ENCODE measurements at regions not wholly inside any gene's neighbourhood (a gene's known extent, or its start where the extent isn't known, plus 50 kb on each side); places are given as distances from the start of the nearest gene placed in this dataset.

GRCh38 chr9:120186276-120186675, 393.7 kb downstream of the CDK5RAP2 start:
- H4K20me1 ChIP-seq (ENCODE audit: control insufficient read depth, insufficient read depth, low read length, poor library complexity, severe bottlenecking), result no peaks in the 10 kb centered on the region
- no peak for DNase-seq
- ATAC-seq (ENCODE audit: low read depth), result no peak
- Mint-ChIP-seq H3K27me3 (peaks cover 8% of the 10 kb centered on the region), H3K4me3 (no peak overlapping the region), H3K9me3 (ENCODE audit: insufficient read depth) (no peaks in the 10 kb centered on the region), H3K27ac (no peak overlapping the region), H3K4me1 (no peaks in the 10 kb centered on the region)
- intact Hi-C loops (cut with micrococcal nuclease), result no loop called here
- no peaks in the 10 kb centered on the region for H3K4me1 ChIP-seq (ENCODE audit: control insufficient read depth in 2 of 2, insufficient read depth in 2 of 2, low read length in 2 of 2)
- 66% methylated on average over 2 of the region's 3 CpGs for WGBS (ENCODE audit: insufficient coverage)
- ChIA-PET CTCF (no interaction called here), POLR2A (no interaction called here)
- TF ChIP-seq EZH2 (IDR thresholded peaks at IDR 0.05; ENCODE audit: borderline replicate concordance, insufficient read depth, low read depth, low read length, poor library complexity, severe bottlenecking) (no peak), CTCF (IDR thresholded peaks at IDR 0.05) (no peak)
- no peak overlapping the region for H3K4me3 ChIP-seq (ENCODE audit: control extremely low read depth in 1 of 5, extremely low read depth in 1 of 5, insufficient read depth in 1 of 5, low read depth in 2 of 5, low read length in 4 of 5)
- no peak overlapping the region for H3K9ac ChIP-seq (ENCODE audit: low read length)
- H3K79me2 ChIP-seq (ENCODE audit: control insufficient read depth, insufficient read depth, low read length), result no peaks in the 10 kb centered on the region
- no peaks in the 10 kb centered on the region for H3K27me3 ChIP-seq (replicated peaks in 1 of 4; ENCODE audit: control extremely low read depth in 1 of 4, control insufficient read depth in 3 of 4, insufficient read depth in 4 of 4, low read length in 3 of 4)
- no peaks in the 10 kb centered on the region for H3K36me3 ChIP-seq (replicated peaks in 1 of 2; ENCODE audit: control extremely low read depth in 1 of 2, control insufficient read depth in 1 of 2, extremely low read depth in 1 of 2, insufficient read depth in 2 of 2, low read length in 1 of 2)
- no peak overlapping the region for H3K4me2 ChIP-seq (replicated peaks; ENCODE audit: low read depth, low read length, poor library complexity, severe bottlenecking)
- H3K9me3 ChIP-seq (ENCODE audit: control extremely low read depth in 1 of 3, control insufficient read depth in 2 of 3, insufficient read depth in 1 of 3, low read length in 2 of 3), result peaks cover 0 to 6% (median 0%) of the 10 kb centered on the region in 3 donors
- no peak overlapping the region for H2AFZ ChIP-seq (ENCODE audit: insufficient read depth, low read depth, low read length, poor library complexity, severe bottlenecking)
- no peak overlapping the region for H3K27ac ChIP-seq (ENCODE audit: low read length in 2 of 2)

GRCh38 chr9:120184266-120184665, 395.7 kb downstream of the CDK5RAP2 start:
- CTCF ChIA-PET, result no interaction called here

More at GRCh38 chr9:120184266-120184665, 395.7 kb downstream of the CDK5RAP2 start:
- Histone ChIP-seq H3K27me3 (replicated peaks in 1 of 4; ENCODE audit: control extremely low read depth in 1 of 4, control insufficient read depth in 3 of 4, insufficient read depth in 4 of 4, low read length in 3 of 4) (no peaks in the 10 kb centered on the region), H3K4me1 (ENCODE audit: control insufficient read depth in 2 of 2, insufficient read depth in 2 of 2, low read length in 2 of 2) (no peaks in the 10 kb centered on the region), H3K9me3 (ENCODE audit: control extremely low read depth in 1 of 3, control insufficient read depth in 2 of 3, insufficient read depth in 1 of 3, low read length in 2 of 3) (peaks cover 0 to 6% (median 0%) of the 10 kb centered on the region in 3 donors), H3K79me2 (ENCODE audit: control insufficient read depth, insufficient read depth, low read length) (no peaks in the 10 kb centered on the region), H3K9ac (ENCODE audit: low read length) (no peak overlapping the region), H3K27ac (ENCODE audit: low read length in 2 of 2) (no peak overlapping the region), H4K20me1 (ENCODE audit: control insufficient read depth, insufficient read depth, low read length, poor library complexity, severe bottlenecking) (no peaks in the 10 kb centered on the region), H3K36me3 (replicated peaks in 1 of 2; ENCODE audit: control extremely low read depth in 1 of 2, control insufficient read depth in 1 of 2, extremely low read depth in 1 of 2, insufficient read depth in 2 of 2, low read length in 1 of 2) (no peaks in the 10 kb centered on the region), H2AFZ (ENCODE audit: insufficient read depth, low read depth, low read length, poor library complexity, severe bottlenecking) (no peak overlapping the region), H3K4me3 (ENCODE audit: control extremely low read depth in 1 of 5, extremely low read depth in 1 of 5, insufficient read depth in 1 of 5, low read depth in 2 of 5, low read length in 4 of 5) (no peak overlapping the region), H3K4me2 (replicated peaks; ENCODE audit: low read depth, low read length, poor library complexity, severe bottlenecking) (no peak overlapping the region)
- intact Hi-C loops (cut with micrococcal nuclease), result no loop called here
- Mint-ChIP-seq H3K9me3 (ENCODE audit: insufficient read depth) (no peaks in the 10 kb centered on the region), H3K27ac (no peak overlapping the region), H3K27me3 (peaks cover 10% of the 10 kb centered on the region), H3K4me3 (no peak overlapping the region), H3K4me1 (no peaks in the 10 kb centered on the region)
- POLR2A ChIA-PET, result no interaction called here
- no CpG with 5 or more reads among the region's 3 CpGs for whole genome bisulfite sequencing (ENCODE audit: insufficient coverage)
- no peak for TF ChIP-seq EZH2 (IDR thresholded peaks at IDR 0.05; ENCODE audit: borderline replicate concordance, insufficient read depth, low read depth, low read length, poor library complexity, severe bottlenecking)
- TF ChIP-seq CTCF (IDR thresholded peaks at IDR 0.05), result no peak
- ATAC-seq (ENCODE audit: low read depth), result no peak
- DNase-seq, result no peak
